ENCODE measurements at regions not wholly inside any gene's neighbourhood (a gene's known extent, or its start where the extent isn't known, plus 50 kb on each side); places are given as distances from the start of the nearest gene placed in this dataset.

GRCh38 chrX:149152941-149153340, 352.2 kb downstream of the IDS start:
- DNase-seq (ENCODE audit: low read depth, low spot score): no peak

GRCh38 chrX:149151805-149152757, 353.0 kb downstream of the IDS start:
- peak; percentile 13 for DNase-seq (ENCODE audit: low read depth, low spot score)

GRCh38 chrX:149145845-149146285, 359.2 kb downstream of the IDS start:
- DNase-seq (ENCODE audit: low read depth, low spot score): no peak

- no peak for DNase-seq (ENCODE audit: low read depth, low spot score)
Observed at GRCh38 chrX:149131774-149132173, 373.3 kb downstream of the IDS start.

GRCh38 chrX:149129767-149130166, 375.3 kb downstream of the IDS start:
- no peak for DNase-seq (ENCODE audit: low read depth, low spot score)

GRCh38 chrX:149124526-149125108, 380.5 kb downstream of the IDS start:
- no peak for DNase-seq (ENCODE audit: low read depth, low spot score)

- DNase-seq (ENCODE audit: low read depth, low spot score): no peak
Observed at GRCh38 chrX:149121206-149121920, 383.7 kb downstream of the IDS start.

- DNase-seq (ENCODE audit: low read depth, low spot score): no peak
Observed at GRCh38 chrX:149120459-149120858, 384.6 kb downstream of the IDS start.

DNA sequence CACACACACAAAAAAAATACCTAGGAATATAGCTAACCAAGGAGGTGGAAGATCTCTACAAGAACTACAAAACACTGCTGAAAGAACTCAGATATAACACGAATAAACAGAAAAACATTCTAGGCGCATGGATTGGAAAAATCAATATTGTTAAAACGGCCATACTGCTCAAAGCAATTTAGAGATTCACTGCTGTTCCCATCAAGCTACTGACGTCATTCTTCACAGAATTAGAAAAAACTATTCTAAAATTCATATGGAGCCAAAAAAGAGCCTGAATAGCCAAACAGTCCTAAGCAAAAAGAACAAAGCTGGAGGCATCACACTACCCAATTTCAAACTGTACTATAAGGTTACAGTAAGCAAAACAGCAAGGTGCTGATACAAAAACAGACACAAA, 390.2 kb downstream of the IDS start:
- no peak for DNase-seq (ENCODE audit: low read depth, low spot score)

GRCh38 chrX:149114001-149114400, 391.1 kb downstream of the IDS start:
- DNase-seq (ENCODE audit: low read depth, low spot score): no peak

GRCh38 chrX:149097786-149098185, 407.3 kb downstream of the IDS start:
- no peak for DNase-seq (ENCODE audit: low read depth, low spot score)

DNA sequence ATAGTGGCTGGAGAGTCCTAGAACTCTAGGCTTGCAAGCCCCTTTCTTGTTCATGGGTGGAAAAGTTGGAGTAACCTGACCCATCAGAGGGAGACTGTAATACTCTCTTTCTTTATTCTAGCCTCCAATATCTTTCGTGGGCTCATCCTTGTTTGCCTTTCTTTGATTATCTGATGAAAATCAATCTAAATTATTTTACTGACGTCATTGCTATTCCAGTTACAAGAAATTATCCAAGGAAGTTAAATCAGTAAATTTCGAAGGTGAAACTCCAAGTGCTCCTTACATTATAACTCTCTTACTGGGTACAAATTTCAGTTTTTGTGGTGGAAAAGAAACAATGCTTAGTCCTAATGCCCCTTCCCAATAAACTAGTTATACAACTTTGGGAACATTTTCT, 412.9 kb downstream of the IDS start:
- DNase-seq (ENCODE audit: low read depth, low spot score): no peak

DNA sequence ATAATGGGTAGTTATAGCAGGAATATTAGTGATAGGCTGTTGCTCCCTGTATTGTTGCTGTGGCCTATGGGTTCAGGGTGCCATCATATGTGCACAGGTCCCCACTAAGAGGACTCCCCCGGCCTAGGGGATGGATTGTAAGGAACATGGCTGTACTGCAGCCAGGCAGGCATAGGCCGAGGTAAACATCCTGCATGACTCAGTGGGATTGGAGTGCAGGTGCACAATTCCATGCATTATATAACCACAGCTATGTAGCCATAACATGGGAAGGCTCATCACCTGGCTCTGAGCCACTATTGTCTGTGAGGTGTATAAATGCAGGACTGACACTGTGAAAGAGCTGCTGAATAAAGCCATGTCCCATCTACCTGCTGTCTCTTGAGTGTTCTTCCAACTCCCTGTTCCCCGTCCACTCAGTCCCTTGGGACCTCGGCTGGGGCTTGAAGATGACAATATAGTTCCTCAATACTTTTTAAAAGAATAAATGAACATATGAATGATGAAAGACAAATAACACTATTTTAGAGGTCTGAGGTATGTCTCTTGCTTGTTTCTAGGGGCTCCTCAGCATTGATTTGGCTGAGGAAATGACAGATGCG, 425.2 kb downstream of the IDS start:
- no peak for DNase-seq (ENCODE audit: low read depth, low spot score)

DNA sequence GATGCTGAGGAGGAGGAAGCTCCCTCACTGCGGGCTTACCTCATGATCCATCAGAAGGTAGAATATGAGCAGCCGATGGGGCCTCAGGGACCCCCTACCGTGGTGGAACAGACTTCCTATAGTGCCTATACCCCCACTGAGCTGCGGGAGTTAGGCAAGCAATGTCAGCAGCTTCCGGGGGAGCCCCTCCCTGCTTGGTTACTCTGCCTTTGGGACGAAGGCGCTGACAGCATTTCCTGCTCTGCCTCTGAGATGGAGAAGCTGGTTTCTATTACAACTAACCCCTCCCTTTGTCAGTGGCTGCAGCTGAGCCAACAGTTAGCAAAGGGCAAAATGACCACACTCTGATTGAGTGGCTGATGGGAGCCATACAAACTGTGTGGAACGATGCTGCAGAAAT, 430.7 kb downstream of the IDS start:
- peak; percentile 21 for DNase-seq (ENCODE audit: low read depth, low spot score)

- DNase-seq (ENCODE audit: low read depth, low spot score): no peak
Observed at GRCh38 chrX:149073479-149073878, 431.6 kb downstream of the IDS start.

DNA sequence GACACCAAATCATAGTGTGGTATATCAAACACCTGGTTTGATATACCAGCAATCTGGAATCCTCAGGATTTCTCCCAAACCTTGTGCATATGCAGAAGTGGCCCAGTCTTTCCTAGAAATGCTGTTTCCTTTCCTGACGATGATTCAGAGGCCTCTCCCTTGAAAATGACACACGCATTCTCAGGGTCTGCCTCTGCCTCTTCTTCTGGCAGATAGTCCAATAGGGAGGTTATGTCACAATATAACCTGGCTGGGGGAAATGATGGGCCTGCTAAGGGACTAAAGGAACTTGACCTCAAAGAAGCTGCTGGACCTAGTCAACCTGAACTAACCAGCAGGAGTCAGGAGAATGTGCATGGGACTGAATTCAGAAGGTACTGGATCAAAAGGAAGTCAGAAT, 435.2 kb downstream of the IDS start:
- DNase-seq (ENCODE audit: low read depth, low spot score): no peak

DNA sequence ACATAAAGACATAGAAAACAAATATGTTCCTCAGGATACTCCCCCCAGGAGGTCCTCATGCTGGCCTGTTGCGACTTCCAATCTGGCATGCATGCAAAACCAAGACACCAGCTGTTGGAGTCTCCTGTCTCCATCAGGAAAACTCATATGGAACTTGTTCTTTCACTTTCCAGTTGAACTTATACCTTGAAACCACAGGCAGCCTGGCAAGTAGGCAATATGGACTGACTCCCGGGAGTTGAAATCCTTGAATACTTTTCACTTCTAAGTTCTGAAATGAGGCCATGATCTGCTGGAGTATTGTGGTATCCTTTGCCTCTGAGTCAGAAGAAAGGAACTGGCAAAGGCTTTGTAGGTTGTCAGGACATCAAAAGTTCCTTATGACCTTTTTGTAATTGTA, 444.2 kb downstream of the IDS start:
- peak; percentile 63 for DNase-seq (ENCODE audit: low read depth, low spot score)
